Cardiac septum (tissue), 1 donor: ENCODE measurements at regions not wholly inside any gene's neighbourhood (a gene's known extent, or its start where the extent isn't known, plus 50 kb on each side); places are given as distances from the start of the nearest gene placed in this dataset.

Experiments
- DNase-seq: peaks from one replicate; pipeline ENCODE4 v3.0.0-alpha.2; 2020; ENCODE audit warnings: low spot score
- intact Hi-C: fragments of 100-400 bp; cut with DNase I; formaldehyde crosslinking; loops from one replicate; pipeline ENCODE4 v1.14.0; 2022
- donor health status: DM: no; HTN: no; CAD: no.

GRCh38 chr2:62375113-62375420, 130.9 kb downstream of the TMEM17 start:
- intact Hi-C loops: no loop called here
- DNase-seq: no peak

- no peak for DNase-seq
- intact Hi-C loops: no loop called here
Measured at GRCh38 chr2:62374301-62375112, 131.5 kb downstream of the TMEM17 start.

GRCh38 chr2:62372824-62373223, 133.2 kb downstream of the TMEM17 start:
- intact Hi-C loops: no loop called here

GRCh38 chr2:62370321-62371250, 135.4 kb downstream of the TMEM17 start:
- no peak for DNase-seq
- intact Hi-C loops: no loop called here

More at GRCh38 chr2:62372824-62373223, 133.2 kb downstream of the TMEM17 start:
- DNase-seq: no peak

DNA sequence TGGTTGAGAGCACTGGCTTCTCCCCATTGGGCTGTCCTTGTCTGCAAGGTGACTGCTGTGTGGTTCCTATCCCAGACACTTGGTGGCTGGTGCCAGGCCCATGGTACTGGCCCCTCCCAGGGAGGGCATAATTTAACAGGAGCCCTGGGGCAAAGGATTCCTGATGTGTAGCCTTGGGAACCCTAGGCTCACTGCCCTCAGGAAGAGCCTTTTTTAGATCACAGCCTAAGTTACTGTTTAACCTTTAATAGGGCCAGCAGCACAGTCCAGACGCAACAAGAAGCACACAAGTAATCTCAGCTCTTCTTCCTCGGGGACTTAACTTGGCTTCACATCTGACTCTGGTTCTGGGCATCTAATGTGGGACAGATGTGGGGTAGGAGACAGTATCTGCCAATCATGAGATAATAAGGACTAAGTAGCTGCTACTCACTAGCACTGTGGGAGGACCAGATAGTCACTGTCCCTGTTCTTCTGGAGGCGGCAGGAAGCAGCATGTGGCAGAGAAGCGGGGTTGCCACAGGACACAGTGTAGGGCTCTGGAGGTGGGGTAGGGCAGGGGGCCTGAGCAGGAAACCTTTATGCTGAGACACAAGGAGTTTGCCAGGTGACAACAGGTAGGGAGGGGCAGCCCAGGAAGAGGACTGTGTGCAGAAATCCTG, 136.3 kb downstream of the TMEM17 start:
- DNase-seq: no peak
- intact Hi-C loops: no loop called here

GRCh38 chr2:62364791-62365528, 141.0 kb downstream of the TMEM17 start:
- intact Hi-C loops: no loop called here
- no peak for DNase-seq

- no peak for DNase-seq
- intact Hi-C loops: no loop called here
Measured at GRCh38 chr2:62363166-62363565, 142.8 kb downstream of the TMEM17 start.

- DNase-seq: no peak
- intact Hi-C loops: no loop called here
Measured at GRCh38 chr2:62362561-62362960, 143.4 kb downstream of the TMEM17 start.

GRCh38 chr2:62361964-62362363, 144.0 kb downstream of the TMEM17 start:
- intact Hi-C loops: no loop called here
- no peak for DNase-seq

DNA sequence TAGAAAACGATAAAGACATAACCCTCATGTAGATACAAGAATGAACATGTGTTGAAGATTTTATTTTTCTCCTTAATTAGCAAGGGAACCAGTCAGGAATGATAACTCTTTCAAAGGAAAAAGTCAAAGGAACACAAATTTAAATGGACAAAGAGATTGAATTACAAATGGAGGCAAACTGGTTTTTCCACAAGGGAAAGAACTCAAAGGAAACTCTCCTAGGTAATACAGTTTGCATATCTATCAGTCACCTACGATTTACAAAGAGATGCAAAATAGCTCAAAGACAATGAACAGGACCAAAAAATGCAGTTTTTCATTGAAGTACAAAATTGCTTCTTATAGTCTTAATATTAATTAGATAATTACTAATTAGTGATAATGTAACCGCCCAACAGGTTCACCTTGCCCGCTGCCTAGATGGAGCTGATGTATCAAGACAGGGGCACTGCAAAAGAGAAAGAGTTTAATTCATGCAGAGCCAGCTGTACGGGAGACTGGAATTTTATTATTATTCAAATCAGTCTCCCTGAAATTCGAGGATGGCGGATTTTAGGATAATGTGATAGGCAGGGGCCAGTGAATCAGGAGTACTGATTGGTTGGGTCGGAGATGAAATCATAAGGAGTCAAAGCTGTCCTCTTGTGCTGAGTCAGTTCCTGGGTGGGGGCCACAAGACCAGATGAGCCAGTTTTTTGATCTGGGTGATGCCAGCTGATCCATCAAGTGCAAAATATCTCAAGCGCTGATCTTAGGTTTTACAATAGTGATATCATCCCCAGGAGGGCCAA, 151.0 kb downstream of the TMEM17 start:
- no peak for DNase-seq
- intact Hi-C loops: no loop called here

DNA sequence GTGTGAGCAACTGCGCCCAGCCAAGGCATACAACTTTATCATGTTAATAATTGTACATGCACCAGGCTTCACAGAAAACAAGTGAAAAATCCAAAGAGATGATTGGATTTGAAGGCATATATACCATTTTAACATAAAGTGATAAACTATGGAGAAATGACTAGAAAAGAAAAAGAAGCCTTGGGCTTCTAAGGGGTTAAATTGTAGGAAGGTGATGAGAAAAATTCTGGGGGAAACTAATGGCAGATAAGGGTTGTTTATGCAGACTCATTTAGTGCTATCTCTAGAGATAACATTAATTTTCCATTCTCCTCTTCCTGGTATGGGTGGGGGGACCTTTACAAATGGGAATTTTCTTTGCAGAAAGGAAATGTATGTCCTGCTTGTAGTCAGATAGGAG, 154.0 kb downstream of the TMEM17 start:
- intact Hi-C loops: no loop called here

DNA sequence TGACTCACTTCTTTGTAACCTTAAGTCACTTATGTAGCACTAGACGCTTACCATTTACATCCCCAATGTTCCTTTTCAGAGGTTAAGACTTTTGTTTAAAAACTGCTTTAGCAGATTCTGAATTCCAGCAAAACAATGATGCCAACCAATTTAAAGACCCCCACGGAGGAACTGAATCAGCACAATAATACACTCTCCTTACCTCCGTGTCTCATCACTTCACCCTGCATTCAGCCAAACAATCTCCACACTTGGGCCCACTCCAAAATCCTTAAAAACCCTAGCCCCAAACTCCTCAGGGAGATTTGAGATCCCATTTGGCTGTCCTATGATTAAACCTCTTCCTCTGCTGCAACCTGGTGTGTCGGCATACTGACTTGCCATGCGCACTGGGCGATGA, 153.9 kb downstream of the B3GNT2 start:
- intact Hi-C loops: no loop called here
- no peak for DNase-seq

More for the DNA sequence above, 154.0 kb downstream of the TMEM17 start:
- no peak for DNase-seq

DNA sequence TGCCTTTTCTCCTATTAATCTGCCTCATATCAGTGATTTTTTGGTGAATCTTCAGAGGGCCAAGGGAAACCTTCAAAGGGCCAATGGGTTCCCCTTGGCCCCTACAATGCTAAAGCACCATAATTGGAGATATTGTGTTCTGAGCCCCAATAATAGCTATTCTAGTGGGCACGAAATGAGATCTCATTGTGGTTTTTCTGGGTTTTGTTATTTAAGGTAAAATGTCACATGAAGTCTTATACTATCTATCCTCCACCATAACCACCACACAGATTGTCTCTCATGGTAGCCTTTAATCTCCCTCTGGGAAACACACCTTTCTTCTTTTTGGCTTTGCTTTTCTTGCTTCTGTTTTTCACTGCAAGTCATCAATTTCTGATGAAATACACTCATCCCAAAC, 152.8 kb downstream of the B3GNT2 start:
- DNase-seq: no peak
- intact Hi-C loops: no loop called here

DNA sequence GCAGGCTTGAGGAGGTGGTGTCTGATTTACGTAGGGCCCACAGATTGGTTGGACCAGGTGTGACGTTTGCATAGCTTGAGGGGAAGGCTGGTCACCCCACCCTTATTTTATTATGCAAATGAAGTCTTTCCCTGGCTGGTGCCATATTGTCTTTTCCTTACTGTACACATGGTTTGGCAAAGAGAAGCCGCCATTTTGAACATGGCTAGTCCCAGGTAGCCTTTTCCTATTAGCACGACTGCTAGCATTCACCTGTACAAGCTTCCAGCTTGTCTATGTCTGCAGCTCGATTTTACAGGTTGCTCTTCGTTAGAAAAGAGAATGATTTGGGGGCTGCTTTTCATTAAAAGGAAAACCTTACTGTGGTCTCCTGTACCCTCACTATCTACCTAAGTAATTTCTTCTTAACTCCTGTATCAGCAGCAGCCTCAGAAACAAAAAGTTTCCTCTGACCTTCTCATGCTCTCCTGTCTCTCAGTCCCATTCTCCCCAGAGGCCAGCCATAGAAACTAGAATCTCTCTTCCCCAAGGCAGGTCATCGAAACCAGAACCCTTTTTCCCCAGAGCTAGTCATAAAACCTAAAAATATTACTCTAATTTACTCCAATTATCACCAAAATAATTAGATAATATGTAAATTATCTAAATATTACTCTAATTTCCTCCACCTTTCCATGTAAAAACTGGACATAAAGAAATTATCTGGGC, 151.8 kb downstream of the B3GNT2 start:
- DNase-seq: no peak
- intact Hi-C loops: no loop called here

GRCh38 chr2:62344472-62344871, 148.6 kb downstream of the B3GNT2 start:
- intact Hi-C loops: loop anchor here (5.0 kb wide), 4 partner anchors 38 to 332 kb away; partner anchors contain the start of gene B3GNT2

DNA sequence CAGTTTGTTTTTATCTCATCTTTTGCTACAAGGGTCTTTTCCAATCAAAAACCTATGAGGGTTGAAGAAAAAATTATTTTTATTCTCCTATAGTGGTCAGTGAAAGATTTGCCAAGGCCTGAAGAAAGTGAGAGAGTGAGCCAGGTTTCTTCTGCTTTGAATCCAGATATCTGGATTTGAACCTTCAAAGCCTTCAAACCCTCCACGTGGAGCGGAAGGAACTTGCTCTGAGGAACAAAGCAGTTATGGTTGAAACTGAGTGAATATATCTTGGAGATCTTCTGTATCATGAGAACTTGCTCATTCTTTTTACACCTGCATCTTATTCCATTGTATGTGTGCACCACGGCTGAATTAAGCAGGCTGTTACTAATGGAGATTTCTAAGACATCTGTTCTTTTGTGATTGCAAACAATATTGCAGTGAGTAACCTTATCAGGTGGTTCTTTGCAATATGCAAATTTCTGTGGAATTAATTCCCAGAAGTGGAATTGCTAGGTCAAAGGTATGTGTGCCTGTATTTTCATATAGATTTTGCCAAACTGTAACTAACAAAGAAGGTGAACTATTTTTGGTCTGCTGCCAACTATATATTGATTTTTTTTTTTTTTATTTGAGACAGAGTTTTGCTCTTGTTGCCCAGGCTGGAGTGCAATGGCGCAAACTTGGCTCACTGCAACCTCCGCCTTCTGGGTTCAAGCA, 147.9 kb downstream of the B3GNT2 start:
- intact Hi-C loops: loop anchor here (5.0 kb wide), 4 partner anchors 39 to 331 kb away; partner anchors contain the start of gene B3GNT2
- no peak for DNase-seq

More at GRCh38 chr2:62344472-62344871, 148.6 kb downstream of the B3GNT2 start:
- DNase-seq: no peak

DNA sequence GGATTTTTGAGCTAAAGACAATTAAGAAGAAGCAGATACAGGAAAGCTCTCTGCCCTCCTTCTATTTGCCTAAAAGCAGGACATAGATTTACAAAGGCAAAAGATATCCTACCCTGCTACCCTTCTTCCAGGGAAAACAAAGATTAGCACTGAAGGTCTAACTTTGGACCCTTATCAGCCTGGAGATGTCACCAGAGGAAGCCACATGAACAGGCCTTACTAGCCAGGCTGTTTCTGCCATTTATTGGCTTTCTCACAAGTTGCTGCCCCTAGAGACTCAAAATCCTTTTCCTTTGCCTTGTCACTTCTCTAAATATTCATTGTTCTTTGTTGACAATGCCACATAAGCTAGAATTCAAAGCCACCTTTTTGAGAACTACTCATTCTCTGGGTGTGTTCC, 147.3 kb downstream of the B3GNT2 start:
- intact Hi-C loops: loop anchor here (5.0 kb wide), 4 partner anchors 39 to 331 kb away; partner anchors contain the start of gene B3GNT2
- no peak for DNase-seq
